ENCODE measurements at regions not wholly inside any gene's neighbourhood (a gene's known extent, or its start where the extent isn't known, plus 50 kb on each side); places are given as distances from the start of the nearest gene placed in this dataset.
A peak's percentile ranks its signal among the peaks of the same experiment; 100 is the strongest.

DNA sequence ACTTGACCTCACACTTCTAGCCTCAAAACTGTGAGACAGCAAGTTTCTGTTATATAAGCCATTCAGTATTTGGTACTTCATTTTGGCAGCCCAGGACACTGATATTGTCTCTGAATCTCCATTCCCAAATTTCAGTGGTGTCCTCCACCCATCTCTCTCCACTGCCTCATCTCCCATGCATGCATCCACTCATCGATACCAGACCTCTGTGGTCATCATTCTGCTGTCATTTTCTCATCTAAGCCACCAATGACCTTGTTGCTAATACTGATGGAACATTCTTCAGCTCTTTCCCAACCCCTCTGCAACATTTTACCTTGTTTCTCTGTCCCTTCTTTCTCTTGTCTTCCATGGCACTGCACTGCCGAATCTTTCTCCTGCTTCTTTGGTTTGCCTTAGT, 221.8 kb downstream of the SNX18 start:
- Histone ChIP-seq H3K4me3 (no peak overlapping the region), H3K36me3 (no peaks in the 10 kb centered on the region), H3K27me3 (no peaks in the 10 kb centered on the region), H3K9me3 (no peaks in the 10 kb centered on the region), H3K4me1 (peaks cover 12 to 35% (median 15%) of the 10 kb centered on the region in 3 donors), H3K27ac (no peak overlapping the region)
- no peak for TF ChIP-seq POLR2A (IDR thresholded peaks at IDR 0.05)
- TF ChIP-seq, protein P1, sequence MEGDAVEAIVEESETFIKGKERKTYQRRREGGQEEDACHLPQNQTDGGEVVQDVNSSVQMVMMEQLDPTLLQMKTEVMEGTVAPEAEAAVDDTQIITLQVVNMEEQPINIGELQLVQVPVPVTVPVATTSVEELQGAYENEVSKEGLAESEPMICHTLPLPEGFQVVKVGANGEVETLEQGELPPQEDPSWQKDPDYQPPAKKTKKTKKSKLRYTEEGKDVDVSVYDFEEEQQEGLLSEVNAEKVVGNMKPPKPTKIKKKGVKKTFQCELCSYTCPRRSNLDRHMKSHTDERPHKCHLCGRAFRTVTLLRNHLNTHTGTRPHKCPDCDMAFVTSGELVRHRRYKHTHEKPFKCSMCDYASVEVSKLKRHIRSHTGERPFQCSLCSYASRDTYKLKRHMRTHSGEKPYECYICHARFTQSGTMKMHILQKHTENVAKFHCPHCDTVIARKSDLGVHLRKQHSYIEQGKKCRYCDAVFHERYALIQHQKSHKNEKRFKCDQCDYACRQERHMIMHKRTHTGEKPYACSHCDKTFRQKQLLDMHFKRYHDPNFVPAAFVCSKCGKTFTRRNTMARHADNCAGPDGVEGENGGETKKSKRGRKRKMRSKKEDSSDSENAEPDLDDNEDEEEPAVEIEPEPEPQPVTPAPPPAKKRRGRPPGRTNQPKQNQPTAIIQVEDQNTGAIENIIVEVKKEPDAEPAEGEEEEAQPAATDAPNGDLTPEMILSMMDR (IDR thresholded peaks at IDR 0.05) = no peak
- 91 to 93% methylated on average over 2 of the region's 2 CpGs for WGBS, 2 donors
- intact Hi-C loops (cut with DNase I) = no loop called here
- no peak for DNase-seq

DNA sequence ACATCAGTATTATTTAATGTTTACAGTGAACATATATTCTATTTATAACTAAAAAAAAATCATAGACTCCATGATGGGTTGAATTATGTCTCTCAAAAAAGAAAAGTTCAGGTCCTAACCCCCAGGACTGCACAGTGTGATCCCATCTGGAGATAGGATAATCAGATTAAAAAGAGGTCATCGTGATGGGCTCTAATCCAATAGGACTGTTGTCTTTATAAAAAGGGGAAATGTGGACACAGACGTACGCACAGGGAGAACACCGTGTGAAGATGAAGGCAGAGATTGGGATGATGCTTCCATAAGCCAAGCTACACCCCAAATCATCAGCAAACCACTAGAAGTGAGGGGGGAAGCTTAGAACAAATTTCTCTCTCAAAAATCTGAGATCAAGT, 221.4 kb downstream of the SNX18 start:
- DNase-seq = no peak
- no peaks in the 10 kb centered on the region for H3K36me3 ChIP-seq
- H3K9me3 ChIP-seq = no peaks in the 10 kb centered on the region
- H3K4me3 ChIP-seq = no peak overlapping the region
- intact Hi-C loops (cut with DNase I) = no loop called here
- H3K27ac ChIP-seq = no peak overlapping the region
- TF ChIP-seq POLR2A (IDR thresholded peaks at IDR 0.05) = no peak
- TF ChIP-seq, protein P1 (IDR thresholded peaks at IDR 0.05) = no peak
- H3K27me3 ChIP-seq = no peaks in the 10 kb centered on the region
- H3K4me1 ChIP-seq = peaks cover 10 to 31% (median 12%) of the 10 kb centered on the region in 3 donors
- 86 to 89% methylated on average over 4 of the region's 4 CpGs for WGBS, 2 donors

DNA sequence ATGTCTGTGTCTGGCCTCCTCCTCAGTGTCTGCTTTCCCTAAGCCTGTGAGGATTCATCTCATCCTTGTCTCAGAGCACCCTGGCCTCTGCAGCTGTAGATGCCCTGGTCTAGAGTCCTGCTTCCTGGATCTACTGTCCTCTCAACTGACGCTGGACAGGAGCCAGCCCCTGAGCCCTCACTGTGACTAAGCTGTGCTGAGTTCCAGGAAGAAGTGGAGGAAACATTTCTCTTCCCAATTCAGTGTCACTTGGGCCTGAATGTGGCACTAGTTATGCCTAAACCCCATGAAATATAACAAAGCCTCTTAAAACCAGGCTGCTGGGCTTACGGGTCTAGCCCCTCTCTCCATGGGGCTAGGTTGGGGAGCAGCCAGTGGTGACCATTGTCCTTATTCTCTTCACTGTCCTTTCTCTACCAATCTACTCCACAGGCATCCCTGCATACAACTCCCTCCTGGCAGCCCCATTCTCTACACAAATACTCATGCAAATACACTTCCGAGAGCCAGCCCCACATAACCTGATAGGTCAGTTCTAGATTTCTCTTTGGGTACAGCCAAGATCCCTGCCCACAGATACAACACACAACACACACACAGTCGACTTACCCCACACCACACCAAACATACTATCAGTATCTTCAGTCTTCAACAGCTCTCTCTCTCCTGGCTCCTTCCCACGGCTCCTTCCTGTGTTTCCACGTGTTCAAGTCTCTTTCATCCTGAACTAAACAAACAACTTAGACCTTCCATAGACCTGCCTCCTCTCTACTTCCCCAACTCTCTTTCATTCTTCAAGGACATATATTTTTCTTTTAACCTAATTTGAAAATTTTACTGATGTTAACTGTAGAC, 220.8 kb downstream of the SNX18 start:
- intact Hi-C loops (cut with DNase I) = no loop called here
- WGBS, 2 donors = 50 to 52% methylated on average over 6 of the region's 6 CpGs
- DNase-seq = no peak
- Histone ChIP-seq H3K27me3 (no peaks in the 10 kb centered on the region), H3K27ac (peak overlapping the region; percentile 1 to 51 (median 30)), H3K4me3 (no peak overlapping the region), H3K9me3 (no peaks in the 10 kb centered on the region), H3K36me3 (no peaks in the 10 kb centered on the region), H3K4me1 (peaks cover 5 to 25% (median 9%) of the 10 kb centered on the region in 3 donors)
- TF ChIP-seq POLR2A (IDR thresholded peaks at IDR 0.05) = no peak
- TF ChIP-seq, protein P1 (IDR thresholded peaks at IDR 0.05) = no peak

DNA sequence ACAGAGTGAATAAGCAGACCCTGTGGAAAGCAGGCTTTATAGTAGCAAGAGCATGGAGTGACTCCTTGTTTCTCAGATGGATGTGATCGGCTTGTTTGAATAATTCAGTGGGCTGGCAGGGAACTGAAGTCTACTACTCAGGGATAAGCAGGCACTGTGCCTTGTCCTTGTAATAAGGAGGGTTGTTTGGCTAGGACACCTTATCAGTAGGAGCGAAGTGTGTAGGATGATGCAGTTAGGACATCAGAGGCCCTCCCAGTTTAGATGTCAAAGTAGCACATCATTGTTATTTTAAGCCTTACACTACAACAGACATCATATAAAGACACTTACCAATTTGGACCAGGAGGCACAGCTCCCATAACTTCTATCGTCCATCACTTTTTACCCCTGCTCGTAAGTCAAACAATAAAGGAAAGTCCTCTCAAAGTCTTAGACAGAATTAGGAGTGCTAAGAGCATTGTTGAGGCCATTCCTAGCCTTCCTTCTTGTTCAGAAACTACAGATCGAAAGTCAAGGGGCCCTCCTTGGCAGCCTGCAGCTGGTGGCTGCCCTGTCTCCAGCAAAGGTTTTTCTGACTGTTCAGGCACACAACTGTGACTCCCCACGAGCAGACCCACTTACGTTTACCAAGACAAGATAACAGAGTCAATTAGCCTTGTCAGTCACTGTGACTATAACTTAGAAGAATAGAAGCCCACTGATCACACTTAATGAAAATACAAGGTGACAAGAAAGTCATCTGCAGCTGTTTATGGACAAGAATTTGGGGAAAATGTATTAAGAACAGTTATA, 218.6 kb downstream of the SNX18 start:
- WGBS, 2 donors = 85 to 89% methylated on average over 7 of the region's 7 CpGs
- intact Hi-C loops (cut with DNase I) = no loop called here
- no peak for TF ChIP-seq POLR2A (IDR thresholded peaks at IDR 0.05)
- TF ChIP-seq, protein P1 (IDR thresholded peaks at IDR 0.05) = no peak

GRCh38 chr5:54733101-54733500, 215.5 kb downstream of the SNX18 start:
- intact Hi-C loops (cut with DNase I) = no loop called here
- WGBS, 2 donors = 90 to 100% methylated on average over 1 of the region's 2 CpGs
- H3K4me1 ChIP-seq = peaks cover 0 to 11% (median 0%) of the 10 kb centered on the region in 3 donors

More for the DNA sequence above, 218.6 kb downstream of the SNX18 start:
- Histone ChIP-seq H3K27ac (no peak overlapping the region), H3K36me3 (no peaks in the 10 kb centered on the region), H3K27me3 (no peaks in the 10 kb centered on the region), H3K4me3 (no peak overlapping the region), H3K9me3 (no peaks in the 10 kb centered on the region), H3K4me1 (peaks cover 0 to 10% (median 5%) of the 10 kb centered on the region in 3 donors)
- DNase-seq = no peak

More at GRCh38 chr5:54733101-54733500, 215.5 kb downstream of the SNX18 start:
- TF ChIP-seq, protein P1 (IDR thresholded peaks at IDR 0.05) = no peak
- TF ChIP-seq POLR2A (IDR thresholded peaks at IDR 0.05) = no peak
- Histone ChIP-seq H3K4me3 (no peak overlapping the region), H3K36me3 (no peaks in the 10 kb centered on the region), H3K9me3 (no peaks in the 10 kb centered on the region), H3K27me3 (no peaks in the 10 kb centered on the region), H3K27ac (no peak overlapping the region)
- DNase-seq = no peak
